ENCODE measurements at regions not wholly inside any gene's neighbourhood (a gene's known extent, or its start where the extent isn't known, plus 50 kb on each side); places are given as distances from the start of the nearest gene placed in this dataset.

- Mint-ChIP-seq H3K9me3 (no peaks in the 10 kb centered on the region), H3K27me3 (ENCODE audit: low read depth, poor library complexity) (peaks cover 17% of the 10 kb centered on the region), H3K27ac (no peak overlapping the region), H3K4me3 (peak overlapping the region; percentile 7), H3K36me3 (ENCODE audit: low read depth) (no peaks in the 10 kb centered on the region), H3K4me1 (peaks cover 55% of the 10 kb centered on the region)
- DNase-seq: no peak
- TF ChIP-seq CTCF (IDR thresholded peaks at IDR 0.05): no peak
Observed at GRCh38 chr1:203424861-203425662, 50.5 kb upstream of the PRELP start.

DNA sequence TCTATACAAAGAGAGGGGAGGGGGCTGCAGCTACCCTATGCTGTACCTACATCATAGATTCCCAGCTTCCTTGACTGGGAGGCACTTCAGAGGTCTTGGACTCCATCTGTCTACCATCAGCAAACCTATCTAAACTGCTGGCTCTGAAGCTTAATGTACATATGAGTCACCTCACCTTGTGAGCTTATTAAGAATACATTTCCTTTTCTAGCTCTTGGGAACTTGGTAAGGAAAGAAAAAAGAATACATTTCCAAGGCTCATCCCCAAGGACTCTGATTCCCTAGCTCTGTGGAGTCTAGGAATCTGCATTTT is 50.0 kb upstream of the PRELP start:
- peaks cover 51% of the 10 kb centered on the region for H3K4me1 Mint-ChIP-seq
- no peak for DNase-seq
- no peak overlapping the region for H3K27ac Mint-ChIP-seq
- H3K4me3 Mint-ChIP-seq: no peak overlapping the region
- no peaks in the 10 kb centered on the region for H3K36me3 Mint-ChIP-seq (ENCODE audit: low read depth)
- peaks cover 19% of the 10 kb centered on the region for H3K27me3 Mint-ChIP-seq (ENCODE audit: low read depth, poor library complexity)
- no peak for TF ChIP-seq CTCF (IDR thresholded peaks at IDR 0.05)
- no peaks in the 10 kb centered on the region for H3K9me3 Mint-ChIP-seq
